ENCODE measurements at regions not wholly inside any gene's neighbourhood (a gene's known extent, or its start where the extent isn't known, plus 50 kb on each side); places are given as distances from the start of the nearest gene placed in this dataset.

DNA sequence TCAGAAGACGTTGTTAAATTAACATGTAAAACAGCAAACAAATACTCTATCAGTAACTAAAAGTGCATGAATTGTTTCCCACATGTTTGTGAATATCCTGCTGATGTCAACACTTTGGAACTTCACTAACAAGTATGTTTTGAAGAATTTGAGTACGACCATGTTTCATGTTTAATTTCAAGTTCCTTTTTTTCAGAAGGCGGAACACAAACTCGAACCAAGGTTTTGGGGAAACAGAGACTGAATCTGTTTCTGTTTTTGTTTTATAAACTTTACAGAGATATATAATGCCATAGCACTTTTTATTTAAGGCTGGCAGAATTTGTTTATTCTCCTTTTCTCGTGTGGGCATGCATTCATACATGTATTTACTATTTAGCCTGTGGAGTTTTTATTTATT is 509.3 kb upstream of the CITED2 start:
- H3K4me2 ChIP-seq (ENCODE audit: low read length): no peak overlapping the region
- no peak overlapping the region for H2AFZ ChIP-seq (ENCODE audit: low read depth, low read length)
- H4K20me1 ChIP-seq (ENCODE audit: insufficient read depth): no peaks in the 10 kb centered on the region

DNA sequence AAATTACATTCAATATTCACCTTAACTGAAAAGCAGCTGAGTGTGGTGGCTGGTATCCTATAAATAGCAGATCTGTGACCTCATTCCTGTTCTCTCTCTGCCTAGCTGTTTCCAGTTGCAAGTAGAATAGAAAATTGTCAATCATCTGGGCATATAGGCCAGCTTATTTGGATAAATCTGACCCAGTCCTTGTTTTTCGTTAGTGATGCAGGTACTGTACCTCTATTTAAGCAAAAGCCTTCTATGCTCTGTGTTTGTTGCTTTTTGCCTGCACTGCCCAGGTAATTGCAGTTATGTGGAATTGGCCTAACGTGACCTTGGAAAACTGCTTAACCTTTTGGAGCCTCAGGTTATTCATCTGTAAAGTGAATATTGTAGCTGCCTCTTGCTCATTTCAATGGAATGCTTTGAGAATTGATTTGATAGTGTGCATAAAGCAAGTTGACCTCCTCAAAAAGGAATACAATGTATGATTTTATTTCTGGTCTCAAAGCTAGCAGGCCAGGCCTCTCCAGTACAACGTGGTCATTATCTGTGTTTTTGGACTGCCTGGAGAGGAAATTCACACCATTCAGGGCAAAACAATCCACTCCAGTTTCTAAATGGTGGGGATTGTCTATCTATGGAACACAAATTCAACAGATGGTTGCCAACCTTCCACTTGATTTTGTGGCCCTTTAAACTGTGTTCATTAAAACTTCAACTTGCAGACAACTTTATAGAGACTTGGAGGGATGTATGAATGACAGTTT is 508.7 kb upstream of the CITED2 start:
- H3K79me2 ChIP-seq (replicated peaks; ENCODE audit: insufficient read depth, low read length): no peaks in the 10 kb centered on the region
- H3K9ac ChIP-seq (ENCODE audit: low read length): peak overlapping the region; percentile 51
- H3K27me3 ChIP-seq (ENCODE audit: insufficient read depth, low read depth, low read length): no peaks in the 10 kb centered on the region
- TF ChIP-seq EP300 (conservative IDR thresholded peaks at IDR 0.05; ENCODE audit: poor library complexity, severe bottlenecking) (no peak), POLR2AphosphoS5 (IDR thresholded peaks at IDR 0.05) (no peak), SMC3 (conservative IDR thresholded peaks at IDR 0.05; ENCODE audit: poor library complexity) (no peak), RAD21 (conservative IDR thresholded peaks at IDR 0.05) (no peak), MXI1 (conservative IDR thresholded peaks at IDR 0.05; ENCODE audit: poor library complexity, severe bottlenecking) (no peak), EZH2 (IDR thresholded peaks at IDR 0.05; ENCODE audit: borderline replicate concordance, insufficient read depth, low read length, poor library complexity, severe bottlenecking) (no peak), TAF1 (IDR thresholded peaks at IDR 0.05; ENCODE audit: low read depth) (no peak)
- TF ChIP-seq, protein P1, sequence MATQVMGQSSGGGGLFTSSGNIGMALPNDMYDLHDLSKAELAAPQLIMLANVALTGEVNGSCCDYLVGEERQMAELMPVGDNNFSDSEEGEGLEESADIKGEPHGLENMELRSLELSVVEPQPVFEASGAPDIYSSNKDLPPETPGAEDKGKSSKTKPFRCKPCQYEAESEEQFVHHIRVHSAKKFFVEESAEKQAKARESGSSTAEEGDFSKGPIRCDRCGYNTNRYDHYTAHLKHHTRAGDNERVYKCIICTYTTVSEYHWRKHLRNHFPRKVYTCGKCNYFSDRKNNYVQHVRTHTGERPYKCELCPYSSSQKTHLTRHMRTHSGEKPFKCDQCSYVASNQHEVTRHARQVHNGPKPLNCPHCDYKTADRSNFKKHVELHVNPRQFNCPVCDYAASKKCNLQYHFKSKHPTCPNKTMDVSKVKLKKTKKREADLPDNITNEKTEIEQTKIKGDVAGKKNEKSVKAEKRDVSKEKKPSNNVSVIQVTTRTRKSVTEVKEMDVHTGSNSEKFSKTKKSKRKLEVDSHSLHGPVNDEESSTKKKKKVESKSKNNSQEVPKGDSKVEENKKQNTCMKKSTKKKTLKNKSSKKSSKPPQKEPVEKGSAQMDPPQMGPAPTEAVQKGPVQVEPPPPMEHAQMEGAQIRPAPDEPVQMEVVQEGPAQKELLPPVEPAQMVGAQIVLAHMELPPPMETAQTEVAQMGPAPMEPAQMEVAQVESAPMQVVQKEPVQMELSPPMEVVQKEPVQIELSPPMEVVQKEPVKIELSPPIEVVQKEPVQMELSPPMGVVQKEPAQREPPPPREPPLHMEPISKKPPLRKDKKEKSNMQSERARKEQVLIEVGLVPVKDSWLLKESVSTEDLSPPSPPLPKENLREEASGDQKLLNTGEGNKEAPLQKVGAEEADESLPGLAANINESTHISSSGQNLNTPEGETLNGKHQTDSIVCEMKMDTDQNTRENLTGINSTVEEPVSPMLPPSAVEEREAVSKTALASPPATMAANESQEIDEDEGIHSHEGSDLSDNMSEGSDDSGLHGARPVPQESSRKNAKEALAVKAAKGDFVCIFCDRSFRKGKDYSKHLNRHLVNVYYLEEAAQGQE (IDR thresholded peaks at IDR 0.05; ENCODE audit: borderline replicate concordance): no peak
- TF ChIP-seq, protein P2, sequence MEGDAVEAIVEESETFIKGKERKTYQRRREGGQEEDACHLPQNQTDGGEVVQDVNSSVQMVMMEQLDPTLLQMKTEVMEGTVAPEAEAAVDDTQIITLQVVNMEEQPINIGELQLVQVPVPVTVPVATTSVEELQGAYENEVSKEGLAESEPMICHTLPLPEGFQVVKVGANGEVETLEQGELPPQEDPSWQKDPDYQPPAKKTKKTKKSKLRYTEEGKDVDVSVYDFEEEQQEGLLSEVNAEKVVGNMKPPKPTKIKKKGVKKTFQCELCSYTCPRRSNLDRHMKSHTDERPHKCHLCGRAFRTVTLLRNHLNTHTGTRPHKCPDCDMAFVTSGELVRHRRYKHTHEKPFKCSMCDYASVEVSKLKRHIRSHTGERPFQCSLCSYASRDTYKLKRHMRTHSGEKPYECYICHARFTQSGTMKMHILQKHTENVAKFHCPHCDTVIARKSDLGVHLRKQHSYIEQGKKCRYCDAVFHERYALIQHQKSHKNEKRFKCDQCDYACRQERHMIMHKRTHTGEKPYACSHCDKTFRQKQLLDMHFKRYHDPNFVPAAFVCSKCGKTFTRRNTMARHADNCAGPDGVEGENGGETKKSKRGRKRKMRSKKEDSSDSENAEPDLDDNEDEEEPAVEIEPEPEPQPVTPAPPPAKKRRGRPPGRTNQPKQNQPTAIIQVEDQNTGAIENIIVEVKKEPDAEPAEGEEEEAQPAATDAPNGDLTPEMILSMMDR (IDR thresholded peaks at IDR 0.05; ENCODE audit: poor library complexity, severe bottlenecking): no peak
- H3K27ac ChIP-seq (ENCODE audit: low read length): peak overlapping the region; percentile 78
- H2AFZ ChIP-seq (ENCODE audit: low read depth, low read length): no peak overlapping the region
- H3K9me2 ChIP-seq (ENCODE audit: insufficient read depth, low read length): no peaks in the 10 kb centered on the region
- no peaks in the 10 kb centered on the region for H3K9me3 ChIP-seq (ENCODE audit: low read length)
- H4K20me1 ChIP-seq (ENCODE audit: insufficient read depth): no peaks in the 10 kb centered on the region
- peak overlapping the region; percentile 13 for H3K4me3 ChIP-seq (ENCODE audit: low read length)
- H3K4me2 ChIP-seq (ENCODE audit: low read length): peak overlapping the region; percentile 52
- H3K36me3 ChIP-seq (ENCODE audit: insufficient read depth, low read length): no peaks in the 10 kb centered on the region
- no peaks in the 10 kb centered on the region for H3F3A ChIP-seq (ENCODE audit: insufficient read depth, low read length, poor library complexity, severe bottlenecking)

More for the DNA sequence above, 509.3 kb upstream of the CITED2 start:
- H3K27ac ChIP-seq (ENCODE audit: low read length): peak overlapping the region; percentile 78
- no peaks in the 10 kb centered on the region for H3K79me2 ChIP-seq (replicated peaks; ENCODE audit: insufficient read depth, low read length)
- no peaks in the 10 kb centered on the region for H3K36me3 ChIP-seq (ENCODE audit: insufficient read depth, low read length)
- H3K9me3 ChIP-seq (ENCODE audit: low read length): no peaks in the 10 kb centered on the region
- TF ChIP-seq RAD21 (conservative IDR thresholded peaks at IDR 0.05) (no peak), TAF1 (IDR thresholded peaks at IDR 0.05; ENCODE audit: low read depth) (no peak), POLR2AphosphoS5 (IDR thresholded peaks at IDR 0.05) (no peak)
- TF ChIP-seq, protein P1 (IDR thresholded peaks at IDR 0.05; ENCODE audit: borderline replicate concordance): no peak
- H3F3A ChIP-seq (ENCODE audit: insufficient read depth, low read length, poor library complexity, severe bottlenecking): no peaks in the 10 kb centered on the region
- peak overlapping the region; percentile 51 for H3K9ac ChIP-seq (ENCODE audit: low read length)
- no peak overlapping the region for H3K4me3 ChIP-seq (ENCODE audit: low read length)
- H3K9me2 ChIP-seq (ENCODE audit: insufficient read depth, low read length): no peaks in the 10 kb centered on the region
- no peaks in the 10 kb centered on the region for H3K27me3 ChIP-seq (ENCODE audit: insufficient read depth, low read depth, low read length)

All from neural cell (in vitro differentiated cells).